Gastroesophageal sphincter (tissue), 3 donors: ENCODE measurements at regions not wholly inside any gene's neighbourhood (a gene's known extent, or its start where the extent isn't known, plus 50 kb on each side); places are given as distances from the start of the nearest gene placed in this dataset.

Experiments used
- POLR2AphosphoS5 ChIP-seq: sonication (generic); formaldehyde crosslinking; IDR thresholded peaks from one replicate; pipeline ENCODE4 v1.6.1; 2017; ENCODE audit warnings: antibody characterized with exemption
- TF ChIP-seq, protein P1 (sequence below), 4 experiments: fragments of 200-600 bp in 2 of 4; fragments of 450-650 bp in 2 of 4; sonication (generic) in 1 of 4; IDR thresholded peaks; one replicate each; pipeline ENCODE4 v1.5.1; 2017 to 2019; ENCODE audit warnings: antibody characterized with exemption in 4 of 4, mild to moderate bottlenecking in 2 of 4, moderate library complexity in 2 of 4

DNA sequence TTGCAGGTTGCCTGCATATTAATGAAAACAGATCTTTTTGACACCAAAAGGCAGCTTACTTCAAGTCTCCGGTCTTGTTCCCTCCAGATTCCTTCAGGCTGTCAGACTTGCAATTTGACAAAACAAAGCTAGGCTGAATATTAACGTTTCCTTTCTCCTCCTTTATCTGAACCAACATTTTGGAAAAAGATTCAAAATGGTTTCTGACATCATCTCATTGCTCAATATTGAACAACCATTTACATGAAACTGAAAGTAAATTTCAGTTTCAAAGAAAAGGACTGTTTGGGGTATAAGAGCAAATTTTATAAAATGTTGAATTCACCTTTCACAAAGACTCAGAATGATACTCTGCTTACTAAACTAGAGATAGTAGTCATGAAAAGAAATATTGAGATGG is 521.8 kb downstream of the KCNJ2 start:
- TF ChIP-seq, protein P1, sequence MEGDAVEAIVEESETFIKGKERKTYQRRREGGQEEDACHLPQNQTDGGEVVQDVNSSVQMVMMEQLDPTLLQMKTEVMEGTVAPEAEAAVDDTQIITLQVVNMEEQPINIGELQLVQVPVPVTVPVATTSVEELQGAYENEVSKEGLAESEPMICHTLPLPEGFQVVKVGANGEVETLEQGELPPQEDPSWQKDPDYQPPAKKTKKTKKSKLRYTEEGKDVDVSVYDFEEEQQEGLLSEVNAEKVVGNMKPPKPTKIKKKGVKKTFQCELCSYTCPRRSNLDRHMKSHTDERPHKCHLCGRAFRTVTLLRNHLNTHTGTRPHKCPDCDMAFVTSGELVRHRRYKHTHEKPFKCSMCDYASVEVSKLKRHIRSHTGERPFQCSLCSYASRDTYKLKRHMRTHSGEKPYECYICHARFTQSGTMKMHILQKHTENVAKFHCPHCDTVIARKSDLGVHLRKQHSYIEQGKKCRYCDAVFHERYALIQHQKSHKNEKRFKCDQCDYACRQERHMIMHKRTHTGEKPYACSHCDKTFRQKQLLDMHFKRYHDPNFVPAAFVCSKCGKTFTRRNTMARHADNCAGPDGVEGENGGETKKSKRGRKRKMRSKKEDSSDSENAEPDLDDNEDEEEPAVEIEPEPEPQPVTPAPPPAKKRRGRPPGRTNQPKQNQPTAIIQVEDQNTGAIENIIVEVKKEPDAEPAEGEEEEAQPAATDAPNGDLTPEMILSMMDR (IDR thresholded peaks at IDR 0.05), result no peak
- TF ChIP-seq POLR2AphosphoS5, result no peak
